Upper lobe of left lung (tissue), 4 donors: ENCODE measurements at regions not wholly inside any gene's neighbourhood (a gene's known extent, or its start where the extent isn't known, plus 50 kb on each side); places are given as distances from the start of the nearest gene placed in this dataset.

Experiments
- CTCF ChIP-seq, 6 experiments: fragments of 450-650 bp in 4 of 6; fragments of 200-600 bp in 2 of 6; sonication (generic) in 2 of 6; IDR thresholded peaks; one replicate each; pipeline ENCODE4 v1.5.1; 2016 to 2019; ENCODE audit warnings: antibody characterized with exemption in 6 of 6
- EP300 ChIP-seq, 4 donors: sonication (generic); formaldehyde crosslinking; IDR thresholded peaks; one replicate each; pipeline ENCODE4 v1.5.1; 2017; ENCODE audit warnings: antibody characterized with exemption in 4 of 4, control low read depth in 2 of 4

- TF ChIP-seq EP300 (IDR thresholded peaks at IDR 0.05) (no peak), CTCF (IDR thresholded peaks at IDR 0.05) (no peak)
These were observed 678.7 kb downstream of the MAT2B start for GRCh38 chr5:164184158-164184557.
